Renal pelvis (tissue), 1 donor: ENCODE measurements at regions not wholly inside any gene's neighbourhood (a gene's known extent, or its start where the extent isn't known, plus 50 kb on each side); places are given as distances from the start of the nearest gene placed in this dataset.
"Not testable (repeated sequence)": the region's sequence is repeated elsewhere in the genome, so short reads cannot be mapped to it uniquely, and the experiment has no call there.

ENCODE experiments used
- DNase-seq: peaks from one replicate; pipeline ENCODE4 v3.0.0-alpha.2; 2013

DNA sequence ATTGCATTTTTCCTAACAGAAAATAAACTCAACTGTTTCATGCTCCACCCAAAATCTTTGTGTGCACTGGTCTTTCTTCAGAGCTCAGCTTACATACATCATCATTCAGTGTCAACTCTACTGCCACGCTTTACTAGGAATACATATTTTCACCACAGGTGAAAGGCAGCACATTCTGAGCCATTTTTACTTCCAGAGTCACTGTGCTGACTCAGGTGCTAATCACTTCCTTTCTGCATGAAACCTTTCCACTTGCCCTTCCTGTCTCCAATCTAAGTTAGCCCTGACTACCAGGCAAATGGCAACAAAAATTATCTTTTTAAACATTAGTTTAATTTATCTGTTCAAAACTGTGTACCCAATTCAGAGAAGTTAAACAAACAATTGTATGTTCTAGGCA, 1041.0 kb downstream of the PRIM2 start:
- not testable (repeated sequence) for DNase-seq

- not testable (repeated sequence) for DNase-seq
Observed at GRCh38 chr6:58365856-58366255, 1048.4 kb downstream of the PRIM2 start.

GRCh38 chr6:58406659-58407058, 1089.2 kb downstream of the PRIM2 start:
- not testable (repeated sequence) for DNase-seq

DNA sequence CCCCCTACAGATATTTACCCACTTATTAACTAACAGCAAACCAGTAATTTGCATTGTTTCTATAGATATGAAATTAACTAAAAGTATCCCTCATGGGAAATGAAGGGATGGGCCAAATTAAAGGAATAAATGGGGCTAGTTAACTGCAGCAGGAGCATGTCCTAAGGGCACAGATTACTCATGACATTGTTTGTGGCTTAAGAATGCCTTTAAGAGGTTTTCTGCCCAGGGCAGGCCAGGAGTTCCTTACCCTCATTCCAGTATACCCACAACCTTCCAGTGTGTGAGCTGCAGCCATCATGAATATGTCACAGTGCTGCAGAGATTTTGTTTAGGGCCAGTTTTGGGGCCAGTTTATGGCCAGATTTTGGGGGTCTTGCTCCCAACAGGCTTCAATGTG, 1101.9 kb downstream of the PRIM2 start:
- DNase-seq, result no peak
